DMS 273 treated with DMSO at 0.1 percent for 48 hours (cell line): ENCODE measurements at regions not wholly inside any gene's neighbourhood (a gene's known extent, or its start where the extent isn't known, plus 50 kb on each side); places are given as distances from the start of the nearest gene placed in this dataset.
"Not testable (repeated sequence)": the region's sequence is repeated elsewhere in the genome, so short reads cannot be mapped to it uniquely, and the experiment has no call there.

Source experiments
- DNase-seq: peaks from one replicate; lab custom pipeline; 2025; lab: John Stamatoyannopoulos, UW

GRCh38 chr2:142714600-142714999, 162.9 kb upstream of the KYNU start:
- no peak for DNase-seq

- DNase-seq = no peak
Observed at GRCh38 chr2:142710336-142710735, 167.1 kb upstream of the KYNU start.

- DNase-seq = no peak
Observed at GRCh38 chr2:142707318-142707717, 170.1 kb upstream of the KYNU start.

- not testable (repeated sequence) for DNase-seq
Observed at GRCh38 chr2:142702397-142702796, 175.1 kb upstream of the KYNU start.

- not testable (repeated sequence) for DNase-seq
Observed at GRCh38 chr2:142695350-142696257, 181.9 kb upstream of the KYNU start.

- DNase-seq = no peak
Observed at GRCh38 chr2:142694282-142694681, 183.2 kb upstream of the KYNU start.

GRCh38 chr2:142693171-142693950, 184.1 kb upstream of the KYNU start:
- no peak for DNase-seq

- no peak for DNase-seq
Observed at GRCh38 chr2:142688856-142689605, 188.4 kb upstream of the KYNU start.

- DNase-seq = no peak
Observed at GRCh38 chr2:142687509-142687908, 190.0 kb upstream of the KYNU start.

GRCh38 chr2:142687075-142687474, 190.4 kb upstream of the KYNU start:
- DNase-seq = no peak

GRCh38 chr2:142684667-142685066, 192.8 kb upstream of the KYNU start:
- no peak for DNase-seq

- DNase-seq = no peak
Observed at GRCh38 chr2:142682528-142682927, 194.9 kb upstream of the KYNU start.

GRCh38 chr2:142681952-142682351, 195.5 kb upstream of the KYNU start:
- no peak for DNase-seq

- no peak for DNase-seq
Observed at GRCh38 chr2:142678164-142678563, 199.3 kb upstream of the KYNU start.

GRCh38 chr2:142675398-142675797, 202.1 kb upstream of the KYNU start:
- DNase-seq = no peak

- DNase-seq = no peak
Observed at GRCh38 chr2:142673836-142674235, 203.6 kb upstream of the KYNU start.

- no peak for DNase-seq
Observed at GRCh38 chr2:142672698-142673097, 204.8 kb upstream of the KYNU start.

- no peak for DNase-seq
Observed at GRCh38 chr2:142670362-142670761, 207.1 kb upstream of the KYNU start.

GRCh38 chr2:142668420-142668819, 209.0 kb upstream of the KYNU start:
- DNase-seq = no peak

GRCh38 chr2:142665241-142665640, 212.2 kb upstream of the KYNU start:
- no peak for DNase-seq

- DNase-seq = no peak
Observed at GRCh38 chr2:142650601-142651000, 226.9 kb upstream of the KYNU start.

GRCh38 chr2:142649581-142649980, 227.9 kb upstream of the KYNU start:
- no peak for DNase-seq
